ENCODE measurements at regions not wholly inside any gene's neighbourhood (a gene's known extent, or its start where the extent isn't known, plus 50 kb on each side); places are given as distances from the start of the nearest gene placed in this dataset.

DNA sequence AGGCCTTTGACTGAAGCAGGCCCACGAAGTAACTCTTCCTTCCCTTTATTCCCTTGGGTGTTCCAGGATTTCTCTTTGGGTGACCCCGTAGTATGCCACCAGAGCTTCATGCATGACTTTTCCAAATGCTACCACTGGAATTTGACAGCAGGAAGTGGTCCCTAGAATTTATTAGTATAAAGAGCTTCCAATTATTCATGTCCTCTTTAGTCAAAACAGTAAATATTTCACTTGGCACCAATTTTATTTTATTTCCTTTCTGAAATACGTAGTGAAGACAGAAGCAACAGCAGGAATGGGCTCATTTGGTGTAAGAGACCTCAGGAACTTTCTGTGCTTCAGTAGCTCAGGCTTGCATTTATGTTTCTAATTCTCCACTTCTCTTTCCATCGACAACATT lies 151.3 kb downstream of the LCA5 start:
- TF ChIP-seq, protein P1, sequence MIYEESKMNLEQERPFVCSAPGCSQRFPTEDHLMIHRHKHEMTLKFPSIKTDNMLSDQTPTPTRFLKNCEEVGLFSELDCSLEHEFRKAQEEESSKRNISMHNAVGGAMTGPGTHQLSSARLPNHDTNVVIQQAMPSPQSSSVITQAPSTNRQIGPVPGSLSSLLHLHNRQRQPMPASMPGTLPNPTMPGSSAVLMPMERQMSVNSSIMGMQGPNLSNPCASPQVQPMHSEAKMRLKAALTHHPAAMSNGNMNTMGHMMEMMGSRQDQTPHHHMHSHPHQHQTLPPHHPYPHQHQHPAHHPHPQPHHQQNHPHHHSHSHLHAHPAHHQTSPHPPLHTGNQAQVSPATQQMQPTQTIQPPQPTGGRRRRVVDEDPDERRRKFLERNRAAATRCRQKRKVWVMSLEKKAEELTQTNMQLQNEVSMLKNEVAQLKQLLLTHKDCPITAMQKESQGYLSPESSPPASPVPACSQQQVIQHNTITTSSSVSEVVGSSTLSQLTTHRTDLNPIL (CRISPR knock-in tag; IDR thresholded peaks at IDR 0.05; ENCODE audit: low read depth): no peak
- TF ChIP-seq ZFP3 (CRISPR knock-in tag; IDR thresholded peaks at IDR 0.05) (no peak), SNAI2 (CRISPR knock-in tag; IDR thresholded peaks at IDR 0.05) (no peak), ISL1 (CRISPR knock-in tag; IDR thresholded peaks at IDR 0.05) (no peak), TCF4 (CRISPR knock-in tag; IDR thresholded peaks at IDR 0.05; ENCODE audit: borderline replicate concordance) (no peak), ZFP30 (CRISPR knock-in tag; IDR thresholded peaks at IDR 0.05) (no peak), OSR1 (CRISPR knock-in tag; IDR thresholded peaks at IDR 0.05) (no peak), BACH2 (CRISPR knock-in tag; IDR thresholded peaks at IDR 0.05; ENCODE audit: borderline replicate concordance) (no peak)
- TF ChIP-seq, protein P2, sequence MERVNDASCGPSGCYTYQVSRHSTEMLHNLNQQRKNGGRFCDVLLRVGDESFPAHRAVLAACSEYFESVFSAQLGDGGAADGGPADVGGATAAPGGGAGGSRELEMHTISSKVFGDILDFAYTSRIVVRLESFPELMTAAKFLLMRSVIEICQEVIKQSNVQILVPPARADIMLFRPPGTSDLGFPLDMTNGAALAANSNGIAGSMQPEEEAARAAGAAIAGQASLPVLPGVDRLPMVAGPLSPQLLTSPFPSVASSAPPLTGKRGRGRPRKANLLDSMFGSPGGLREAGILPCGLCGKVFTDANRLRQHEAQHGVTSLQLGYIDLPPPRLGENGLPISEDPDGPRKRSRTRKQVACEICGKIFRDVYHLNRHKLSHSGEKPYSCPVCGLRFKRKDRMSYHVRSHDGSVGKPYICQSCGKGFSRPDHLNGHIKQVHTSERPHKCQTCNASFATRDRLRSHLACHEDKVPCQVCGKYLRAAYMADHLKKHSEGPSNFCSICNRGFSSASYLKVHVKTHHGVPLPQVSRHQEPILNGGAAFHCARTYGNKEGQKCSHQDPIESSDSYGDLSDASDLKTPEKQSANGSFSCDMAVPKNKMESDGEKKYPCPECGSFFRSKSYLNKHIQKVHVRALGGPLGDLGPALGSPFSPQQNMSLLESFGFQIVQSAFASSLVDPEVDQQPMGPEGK (CRISPR knock-in tag; IDR thresholded peaks at IDR 0.05; ENCODE audit: borderline replicate concordance): no peak
